Nephron (organoid): ENCODE measurements at regions not wholly inside any gene's neighbourhood (a gene's known extent, or its start where the extent isn't known, plus 50 kb on each side); places are given as distances from the start of the nearest gene placed in this dataset.

ENCODE experiments used
- H3K27ac Mint-ChIP-seq, 3 experiments: 2 replicates each; pipeline ENCODE4 v1.8.0; 2020; ENCODE audit warnings: mixed read lengths in 3 of 3, mild to moderate bottlenecking in 2 of 3, moderate library complexity in 1 of 3
- H3K27me3 Mint-ChIP-seq: 2 replicates; pipeline ENCODE4 v1.8.0; 2021; ENCODE audit warnings: low read depth, mild to moderate bottlenecking, moderate library complexity, mixed read lengths
- H3K36me3 Mint-ChIP-seq: 2 replicates; pipeline ENCODE4 v1.8.0; 2020; ENCODE audit warnings: low read depth, mixed read lengths
- H3K4me1 Mint-ChIP-seq: 2 replicates; pipeline ENCODE4 v1.8.0; 2020; ENCODE audit warnings: mixed read lengths
- H3K4me3 Mint-ChIP-seq, 3 experiments: 2 replicates each; pipeline ENCODE4 v1.8.0; 2020; ENCODE audit warnings: mild to moderate bottlenecking in 3 of 3, mixed read lengths in 3 of 3, moderate library complexity in 2 of 3
- H3K9me3 Mint-ChIP-seq: 2 replicates; pipeline ENCODE4 v1.8.0; 2020; ENCODE audit warnings: mixed read lengths
- CTCF ChIP-seq, 3 experiments: fragments of 200-600 bp; sonication (generic); IDR thresholded peaks; one replicate each; pipeline ENCODE4 v1.5.0; 2021; ENCODE audit warnings: antibody characterized with exemption in 3 of 3; ENCODE audit not compliant: unreplicated experiment in 3 of 3

DNA sequence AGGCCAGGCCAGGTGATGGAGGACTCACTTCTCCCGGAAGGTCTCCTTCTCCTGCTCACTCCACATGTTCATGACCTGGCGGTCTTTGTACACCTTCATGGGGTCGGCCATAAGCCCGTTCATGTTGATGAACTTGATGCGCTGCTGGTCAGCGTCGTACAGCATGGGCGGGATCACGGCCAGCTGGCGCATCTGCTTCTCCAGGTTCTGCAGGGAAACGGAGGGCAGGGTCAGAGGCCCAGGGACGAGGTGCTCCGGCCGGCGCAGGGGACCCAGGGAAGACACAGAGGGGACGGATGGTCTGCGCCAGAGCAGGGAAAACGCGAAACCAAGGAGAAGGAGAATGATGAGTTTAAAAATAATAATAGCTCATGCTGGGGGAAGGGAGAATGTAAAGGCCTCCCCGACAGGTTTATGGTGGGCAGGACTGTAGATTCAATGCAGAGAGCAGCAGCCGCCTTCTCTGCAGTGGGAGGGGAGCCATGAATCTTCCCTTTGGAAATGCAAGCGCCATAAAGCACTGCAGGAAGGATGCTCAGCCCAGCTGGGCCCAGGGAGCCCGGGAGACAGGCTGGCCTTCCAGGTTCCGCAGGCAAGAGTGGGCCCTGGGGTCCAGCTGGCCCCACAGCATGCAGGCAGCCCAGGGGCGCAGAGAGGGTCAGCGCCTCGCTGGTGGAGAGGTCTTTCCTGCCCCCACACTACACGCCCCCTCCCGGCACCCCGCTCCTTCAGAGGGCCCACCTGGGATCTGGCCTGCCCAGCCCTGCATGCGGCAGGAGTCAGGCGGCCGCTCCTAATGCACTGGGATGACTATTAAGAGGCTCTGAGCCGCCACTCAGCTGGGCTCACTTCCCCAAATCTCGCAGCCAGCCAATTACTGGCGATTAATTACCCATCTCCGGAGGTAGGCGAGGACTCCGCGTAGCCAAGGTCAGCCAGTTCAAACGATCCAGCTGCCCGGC lies 132.0 kb downstream of the RFLNA start:
- H3K4me3 Mint-ChIP-seq: peak overlapping the region in 2 of 3 experiments; percentile 9 to 28
- no peaks in the 10 kb centered on the region for H3K27me3 Mint-ChIP-seq
- peaks cover 40% of the 10 kb centered on the region for H3K36me3 Mint-ChIP-seq
- H3K4me1 Mint-ChIP-seq: peaks cover 73% of the 10 kb centered on the region
- no peaks in the 10 kb centered on the region for H3K9me3 Mint-ChIP-seq
- H3K27ac Mint-ChIP-seq: peak overlapping the region; percentile 81 to 86 (median 83)
- no peak for TF ChIP-seq CTCF (IDR thresholded peaks at IDR 0.05; ENCODE audit: unreplicated experiment in 3 of 3)

DNA sequence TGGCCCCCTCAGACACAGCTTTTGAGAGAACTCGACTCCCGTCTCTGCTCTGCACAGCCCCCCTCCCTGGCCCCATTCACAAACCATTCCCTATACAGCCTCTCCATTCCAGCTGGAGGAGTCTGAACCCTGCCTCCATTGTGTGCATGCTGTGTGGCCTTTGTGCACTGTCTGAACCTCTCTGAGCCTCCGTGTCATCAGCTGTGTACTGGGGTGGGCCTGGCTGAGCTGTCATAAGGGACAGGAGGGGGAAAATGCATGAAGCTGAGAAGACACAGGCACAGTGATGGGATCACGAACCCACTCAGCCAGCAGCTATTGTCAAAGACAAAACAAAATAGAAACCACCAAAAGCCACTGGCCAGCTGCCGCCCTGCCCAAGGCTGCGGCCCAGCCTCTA lies 130.8 kb downstream of the RFLNA start:
- no peaks in the 10 kb centered on the region for H3K27me3 Mint-ChIP-seq
- peak overlapping the region; percentile 66 to 81 (median 71) for H3K27ac Mint-ChIP-seq
- peaks cover 36% of the 10 kb centered on the region for H3K36me3 Mint-ChIP-seq
- no peak for TF ChIP-seq CTCF (IDR thresholded peaks at IDR 0.05; ENCODE audit: unreplicated experiment in 3 of 3)
- no peaks in the 10 kb centered on the region for H3K9me3 Mint-ChIP-seq
- H3K4me1 Mint-ChIP-seq: peaks cover 71% of the 10 kb centered on the region
- no peak overlapping the region for H3K4me3 Mint-ChIP-seq

DNA sequence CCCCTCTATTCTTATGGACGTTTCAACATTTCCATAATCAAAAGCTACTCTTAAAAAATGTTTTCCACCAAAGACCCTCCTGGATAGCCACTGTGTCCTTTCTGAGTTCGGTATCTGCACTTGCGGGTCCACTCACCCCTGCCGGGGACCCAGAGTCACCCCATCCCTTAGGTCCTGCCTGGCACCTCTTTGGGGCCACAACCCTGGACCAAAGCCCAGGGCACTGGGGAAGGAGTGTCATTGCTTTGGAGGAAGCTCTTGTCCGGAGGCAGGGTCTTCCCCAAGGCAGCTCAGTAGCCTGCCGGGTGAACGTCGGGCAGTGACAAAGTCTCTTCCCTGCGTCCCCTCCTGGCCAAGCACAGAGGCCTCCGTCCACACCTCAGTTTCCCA lies 129.6 kb downstream of the RFLNA start:
- no peaks in the 10 kb centered on the region for H3K9me3 Mint-ChIP-seq
- peaks cover 78% of the 10 kb centered on the region for H3K4me1 Mint-ChIP-seq
- no peak for TF ChIP-seq CTCF (IDR thresholded peaks at IDR 0.05; ENCODE audit: unreplicated experiment in 3 of 3)
- H3K27me3 Mint-ChIP-seq: no peaks in the 10 kb centered on the region
- peaks cover 45% of the 10 kb centered on the region for H3K36me3 Mint-ChIP-seq
- H3K4me3 Mint-ChIP-seq: peak overlapping the region in 1 of 3 experiments; percentile 30
- peak overlapping the region; percentile 40 to 85 (median 78) for H3K27ac Mint-ChIP-seq

DNA sequence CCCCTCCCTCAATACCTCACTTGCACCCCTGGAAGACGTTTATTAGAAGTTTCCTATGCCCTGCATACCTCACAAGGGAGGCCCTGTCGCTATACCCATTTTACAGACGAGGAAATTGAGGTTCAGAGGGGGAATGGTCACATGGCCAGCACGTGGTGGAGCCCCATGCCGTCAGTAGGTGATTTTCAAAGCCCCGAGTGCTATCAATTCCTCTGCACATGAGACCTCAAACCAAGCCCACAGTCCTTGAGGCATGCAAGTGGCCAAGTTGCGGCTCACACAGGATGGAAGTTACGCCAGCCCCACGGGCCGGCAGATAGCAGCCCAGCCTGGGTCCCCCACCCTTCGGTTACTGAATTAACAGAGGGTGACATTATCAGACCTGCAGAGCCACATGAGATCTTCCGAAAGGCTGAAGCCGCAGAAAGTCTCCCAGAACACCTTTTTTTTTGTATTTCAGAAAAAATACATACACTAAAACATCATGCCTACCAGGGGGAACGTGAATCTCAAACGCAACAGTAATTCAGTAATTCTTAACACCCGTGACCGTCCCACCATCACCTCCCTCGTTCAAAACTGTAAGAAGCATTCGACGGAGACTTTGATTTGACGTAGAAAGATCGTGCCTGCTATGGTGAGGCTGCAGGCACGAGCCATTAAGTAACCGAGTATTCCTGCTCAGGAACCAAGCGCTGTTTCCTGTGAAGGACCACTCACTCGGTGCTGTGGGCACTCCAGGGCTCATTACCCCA lies 129.0 kb downstream of the RFLNA start:
- Mint-ChIP-seq H3K27ac (peak overlapping the region; percentile 40 to 85 (median 80)), H3K9me3 (no peaks in the 10 kb centered on the region), H3K27me3 (no peaks in the 10 kb centered on the region), H3K4me3 (peak overlapping the region in 2 of 3 experiments; percentile 30 to 40), H3K4me1 (peaks cover 83% of the 10 kb centered on the region), H3K36me3 (peaks cover 51% of the 10 kb centered on the region)
- no peak for TF ChIP-seq CTCF (IDR thresholded peaks at IDR 0.05; ENCODE audit: unreplicated experiment in 3 of 3)

DNA sequence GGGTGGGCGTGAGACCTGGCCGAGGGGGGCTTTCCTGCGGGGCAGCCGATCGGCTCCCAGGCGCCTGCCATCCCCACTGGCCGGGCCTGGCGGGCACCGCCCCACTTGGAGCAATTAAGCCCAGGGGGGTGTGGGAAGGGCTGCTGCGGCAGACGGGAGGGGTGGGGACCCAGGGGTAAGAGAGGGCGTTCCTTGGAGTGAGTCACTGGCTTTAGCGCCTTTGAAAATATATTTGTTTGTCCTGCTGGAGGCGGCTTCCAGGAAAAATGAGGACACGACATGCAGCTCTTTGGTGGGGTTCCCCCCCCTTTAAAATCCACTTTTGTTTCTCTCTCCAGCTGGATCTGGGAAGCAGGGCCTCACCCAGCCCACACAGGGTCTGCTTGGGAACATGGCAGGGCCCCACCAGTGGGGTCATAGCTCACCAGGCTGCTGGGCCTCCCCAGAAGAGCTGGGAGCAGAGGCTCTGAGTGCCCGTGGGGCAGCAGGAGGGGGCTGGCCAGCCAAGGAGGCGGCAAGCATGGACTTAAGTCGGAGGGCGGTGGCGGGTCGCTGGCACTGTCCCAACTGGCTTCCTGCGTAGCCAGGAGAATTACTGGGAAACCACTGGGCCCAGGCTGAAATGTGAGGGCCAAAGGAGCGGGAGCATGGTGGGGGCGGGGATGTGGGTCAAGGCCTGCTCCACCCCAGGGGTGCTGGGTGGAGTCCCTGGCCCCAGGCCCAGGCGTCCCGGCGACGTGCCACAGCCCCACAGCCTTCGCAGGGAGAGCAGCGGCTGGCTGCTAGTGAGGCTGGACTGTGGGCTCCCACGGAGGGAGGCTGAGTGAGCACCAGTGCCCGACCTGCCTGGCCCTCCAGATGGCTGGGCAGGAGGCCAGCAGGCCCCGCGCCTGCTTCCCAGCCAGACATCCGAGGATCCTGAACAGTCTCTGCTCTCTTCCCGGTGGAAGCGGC lies 128.0 kb downstream of the RFLNA start:
- H3K4me3 Mint-ChIP-seq: no peak overlapping the region
- H3K27me3 Mint-ChIP-seq: no peaks in the 10 kb centered on the region
- H3K27ac Mint-ChIP-seq: peak overlapping the region; percentile 46 to 85 (median 80)
- TF ChIP-seq CTCF (IDR thresholded peaks at IDR 0.05; ENCODE audit: unreplicated experiment in 3 of 3): no peak
- peaks cover 78% of the 10 kb centered on the region for H3K4me1 Mint-ChIP-seq
- H3K9me3 Mint-ChIP-seq: no peaks in the 10 kb centered on the region
- peaks cover 57% of the 10 kb centered on the region for H3K36me3 Mint-ChIP-seq
